Hepatocyte (in vitro differentiated cells): ENCODE measurements at regions not wholly inside any gene's neighbourhood (a gene's known extent, or its start where the extent isn't known, plus 50 kb on each side); places are given as distances from the start of the nearest gene placed in this dataset.

ENCODE experiments used
- CTCF ChIP-seq: fragments of 200-600 bp; sonication (generic); IDR thresholded peaks from 2 replicates; pipeline ENCODE4 v1.5.1; 2016; ENCODE audit warnings: antibody characterized with exemption, mild to moderate bottlenecking; ENCODE audit not compliant: poor library complexity
- EZH2 ChIP-seq: fragments of 200-600 bp; sonication (generic); IDR thresholded peaks from 2 replicates; pipeline ENCODE4 v1.6.1; 2016; ENCODE audit warnings: antibody characterized with exemption, mild to moderate bottlenecking, borderline replicate concordance
- EZH2phosphoT487 ChIP-seq: fragments of 200-600 bp; sonication (generic); IDR thresholded peaks from one replicate; pipeline ENCODE4 v1.6.1; 2018; ENCODE audit warnings: antibody characterized with exemption, mild to moderate bottlenecking, low read depth, moderate library complexity; ENCODE audit not compliant: unreplicated experiment, severe bottlenecking

- TF ChIP-seq CTCF (no peak), EZH2 (no peak), EZH2phosphoT487 (no peak)
Observed at GRCh38 chr12:64558754-64559153, 51.5 kb upstream of the RASSF3 start.
